Colonic mucosa (tissue), 4 donors: ENCODE measurements at regions not wholly inside any gene's neighbourhood (a gene's known extent, or its start where the extent isn't known, plus 50 kb on each side); places are given as distances from the start of the nearest gene placed in this dataset.

ENCODE experiments used
- DNase-seq: peaks from one replicate; pipeline ENCODE4 v3.0.0-alpha.2; 2020
- H3K27ac ChIP-seq: fragments of 200-600 bp; one replicate; pipeline ENCODE4 v1.8.0; 2021
- H3K27me3 ChIP-seq: fragments of 200-600 bp; one replicate; pipeline ENCODE4 v1.8.0; 2021
- H3K36me3 ChIP-seq: fragments of 200-600 bp; one replicate; pipeline ENCODE4 v1.8.0; 2021
- H3K4me1 ChIP-seq: fragments of 200-600 bp; one replicate; pipeline ENCODE4 v1.8.0; 2021; ENCODE audit warnings: mild to moderate bottlenecking
- H3K4me3 ChIP-seq: fragments of 200-600 bp; one replicate; pipeline ENCODE4 v1.8.0; 2021
- H3K9ac ChIP-seq, 2 donors: one replicate each; pipeline ENCODE4 v1.7.0; 2013; ENCODE audit warnings: control low read depth in 2 of 2, low read depth in 2 of 2, low read length in 2 of 2
- H3K9me3 ChIP-seq: fragments of 200-600 bp; one replicate; pipeline ENCODE4 v1.8.0; 2021
- CTCF ChIP-seq: fragments of 200-600 bp; IDR thresholded peaks from one replicate; pipeline ENCODE4 v1.8.0; 2022; ENCODE audit warnings: antibody characterized with exemption, mild to moderate bottlenecking
- intact Hi-C: fragments of 100-400 bp; cut with DNase I; formaldehyde crosslinking; loops from one replicate; pipeline ENCODE4 v1.14.1; 2022
- donor health status: healthy.
- donor health status: DM: no; HTN: no; CAD: no.
- donor health status: DM: no; HTN: no; CAD: no.

DNA sequence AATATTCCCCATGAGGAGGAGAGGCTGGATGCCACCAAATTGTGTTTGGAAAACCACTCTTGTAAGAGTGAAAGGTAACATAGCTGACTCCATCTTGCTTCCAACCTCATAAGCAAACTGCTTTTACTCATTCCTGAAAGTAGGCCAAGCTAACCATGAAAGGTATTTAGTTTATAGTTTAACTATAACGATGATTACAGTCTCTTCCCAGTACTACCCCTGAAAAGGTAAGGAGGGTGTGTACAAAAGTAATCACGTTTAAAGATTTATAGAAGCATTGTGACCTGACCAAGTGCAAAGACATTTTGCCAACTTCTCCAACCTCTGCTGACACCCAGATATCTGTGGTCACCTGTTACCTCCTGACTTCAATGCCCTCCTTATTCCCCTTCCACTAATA lies 122.6 kb downstream of the CD8B2 start:
- Histone ChIP-seq H3K9ac (no peak overlapping the region), H3K36me3 (no peaks in the 10 kb centered on the region), H3K27me3 (no peaks in the 10 kb centered on the region), H3K27ac (peak overlapping the region; percentile 50), H3K4me3 (no peak overlapping the region), H3K9me3 (no peaks in the 10 kb centered on the region), H3K4me1 (no peaks in the 10 kb centered on the region)
- no peak for DNase-seq
- no peak for TF ChIP-seq CTCF
- intact Hi-C loops = no loop called here

- peak; percentile 78 for DNase-seq
- Histone ChIP-seq H3K4me3 (no peak overlapping the region), H3K9me3 (no peaks in the 10 kb centered on the region), H3K27me3 (no peaks in the 10 kb centered on the region), H3K36me3 (no peaks in the 10 kb centered on the region), H3K4me1 (no peaks in the 10 kb centered on the region), H3K27ac (peak overlapping the region; percentile 38), H3K9ac (peak overlapping the region in 1 of 2 donors; percentile 28)
- intact Hi-C loops = no loop called here
- no peak for TF ChIP-seq CTCF
These were observed 127.5 kb downstream of the CD8B2 start for GRCh38 chr2:106614511-106615291.

DNA sequence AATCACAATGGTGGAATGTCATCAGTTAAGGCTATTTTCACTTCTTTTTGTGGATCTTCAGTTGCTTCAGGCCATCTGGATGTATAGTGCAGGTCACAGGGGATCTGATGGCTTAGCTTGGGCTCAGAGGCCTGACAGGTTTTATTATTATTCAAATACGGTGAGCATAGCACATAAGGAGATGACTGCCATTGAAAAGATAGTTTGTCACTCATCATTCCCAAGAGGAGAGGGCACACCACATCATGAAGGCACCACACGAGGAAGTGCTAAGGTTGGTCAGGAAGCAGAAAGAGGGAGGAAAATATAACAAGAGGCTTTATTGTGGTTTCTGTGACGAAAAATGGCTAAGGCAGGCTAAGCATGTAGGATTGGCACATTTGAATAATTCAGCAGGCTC lies 131.4 kb downstream of the CD8B2 start:
- no peak for DNase-seq
- Histone ChIP-seq H3K9ac (no peak overlapping the region), H3K9me3 (no peaks in the 10 kb centered on the region), H3K27ac (no peak overlapping the region), H3K27me3 (no peaks in the 10 kb centered on the region), H3K36me3 (no peaks in the 10 kb centered on the region), H3K4me1 (no peaks in the 10 kb centered on the region), H3K4me3 (no peak overlapping the region)
- intact Hi-C loops = no loop called here
- TF ChIP-seq CTCF = no peak

- intact Hi-C loops = no loop called here
- no peak for DNase-seq
- Histone ChIP-seq H3K4me3 (no peak overlapping the region), H3K27ac (no peak overlapping the region), H3K9me3 (no peaks in the 10 kb centered on the region), H3K36me3 (no peaks in the 10 kb centered on the region), H3K4me1 (no peaks in the 10 kb centered on the region), H3K27me3 (no peaks in the 10 kb centered on the region), H3K9ac (no peak overlapping the region)
- no peak for TF ChIP-seq CTCF
These were observed 136.3 kb downstream of the CD8B2 start for GRCh38 chr2:106623456-106623855.

DNA sequence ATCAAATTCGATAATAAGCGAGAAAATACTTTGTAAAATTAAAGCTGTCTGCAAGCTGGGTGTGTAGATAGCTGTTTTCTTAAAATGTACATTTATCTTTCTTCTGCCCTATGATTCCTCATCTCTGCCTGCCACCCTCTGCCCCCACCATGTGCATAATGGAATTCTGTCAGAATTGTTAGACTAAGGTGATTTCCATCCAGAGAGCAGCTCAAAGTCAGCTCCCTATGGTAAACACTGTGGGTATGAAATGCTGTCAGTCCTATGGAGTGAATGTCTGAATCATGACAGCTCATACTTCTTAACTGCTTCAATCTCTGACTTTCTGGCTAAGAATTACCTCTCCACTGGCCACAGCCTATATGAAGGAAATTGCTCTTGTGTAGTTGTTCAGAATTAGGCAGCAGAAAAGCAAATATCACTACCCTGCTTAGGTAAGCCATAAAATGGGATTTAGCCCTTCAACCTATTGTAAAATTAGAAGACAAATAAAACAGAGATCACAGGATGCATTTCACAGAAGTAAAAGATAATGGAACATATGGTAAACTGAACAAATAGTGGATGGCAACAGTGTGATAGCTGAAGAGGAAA lies 137.7 kb downstream of the CD8B2 start:
- H3K4me1 ChIP-seq = no peaks in the 10 kb centered on the region
- intact Hi-C loops = no loop called here
- no peaks in the 10 kb centered on the region for H3K9me3 ChIP-seq
- no peak overlapping the region for H3K9ac ChIP-seq
- H3K4me3 ChIP-seq = no peak overlapping the region
- no peak overlapping the region for H3K27ac ChIP-seq
- DNase-seq = no peak
- no peak for TF ChIP-seq CTCF
- no peaks in the 10 kb centered on the region for H3K27me3 ChIP-seq
- no peaks in the 10 kb centered on the region for H3K36me3 ChIP-seq
